HG03439 (cell line): ENCODE measurements at regions not wholly inside any gene's neighbourhood (a gene's known extent, or its start where the extent isn't known, plus 50 kb on each side); places are given as distances from the start of the nearest gene placed in this dataset.

Source experiments
- ATAC-seq: cut with Tn5 transposase; IDR thresholded peaks from one replicate; pipeline ENCODE4 v1.9.1; 2021; ENCODE audit warnings: mild to moderate bottlenecking, moderate library complexity; ENCODE audit not compliant: unreplicated experiment

GRCh38 chr16:62586128-62586862 lies 550.1 kb upstream of the CDH8 start:
- ATAC-seq: no peak

- ATAC-seq: no peak
Observed at GRCh38 chr16:62585041-62585545, 548.9 kb upstream of the CDH8 start.

GRCh38 chr16:62583414-62583813 lies 547.2 kb upstream of the CDH8 start:
- ATAC-seq: no peak

- ATAC-seq: no peak
Observed at GRCh38 chr16:62573466-62573865, 537.2 kb upstream of the CDH8 start.

DNA sequence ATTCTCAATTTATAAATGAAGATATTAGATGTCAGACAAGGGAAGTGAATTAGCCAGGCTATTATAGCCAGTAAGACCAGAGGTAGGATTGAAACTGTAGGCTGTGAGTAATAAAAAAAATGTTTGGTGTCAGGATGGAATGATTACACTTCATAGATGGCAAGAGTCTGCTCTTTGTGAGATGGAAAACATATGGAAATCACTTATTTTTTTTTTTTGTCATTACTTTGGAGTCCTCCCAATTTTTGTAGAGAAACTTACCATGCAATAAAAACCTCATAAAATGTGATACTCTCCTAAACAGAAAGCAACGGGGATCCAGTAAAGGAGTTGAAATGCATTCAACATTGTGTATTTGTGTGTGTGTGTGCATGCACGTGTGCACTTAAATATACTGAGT lies 532.7 kb upstream of the CDH8 start:
- no peak for ATAC-seq

- no peak for ATAC-seq
Observed at GRCh38 chr16:62565706-62566105, 529.5 kb upstream of the CDH8 start.

- ATAC-seq: no peak
Observed at GRCh38 chr16:62564291-62564690, 528.1 kb upstream of the CDH8 start.

DNA sequence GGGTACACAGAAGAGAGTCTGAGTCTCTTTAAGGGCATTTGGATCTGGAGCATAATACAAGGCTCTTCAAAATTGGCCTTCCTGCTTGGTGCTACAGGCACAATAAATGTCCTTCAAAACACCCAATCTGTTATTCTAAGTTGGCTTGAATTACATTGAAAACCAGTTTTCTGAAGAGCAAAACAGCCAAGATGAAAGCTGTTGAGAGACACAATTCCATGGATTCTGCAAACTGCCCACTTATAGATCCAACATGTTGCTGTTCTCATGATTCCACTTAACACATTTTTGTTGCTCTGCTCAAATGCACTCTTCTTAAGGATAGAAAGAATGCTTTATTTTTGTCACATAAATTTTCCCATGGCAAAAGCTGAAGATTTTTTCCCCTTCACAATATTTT lies 525.9 kb upstream of the CDH8 start:
- ATAC-seq: no peak

DNA sequence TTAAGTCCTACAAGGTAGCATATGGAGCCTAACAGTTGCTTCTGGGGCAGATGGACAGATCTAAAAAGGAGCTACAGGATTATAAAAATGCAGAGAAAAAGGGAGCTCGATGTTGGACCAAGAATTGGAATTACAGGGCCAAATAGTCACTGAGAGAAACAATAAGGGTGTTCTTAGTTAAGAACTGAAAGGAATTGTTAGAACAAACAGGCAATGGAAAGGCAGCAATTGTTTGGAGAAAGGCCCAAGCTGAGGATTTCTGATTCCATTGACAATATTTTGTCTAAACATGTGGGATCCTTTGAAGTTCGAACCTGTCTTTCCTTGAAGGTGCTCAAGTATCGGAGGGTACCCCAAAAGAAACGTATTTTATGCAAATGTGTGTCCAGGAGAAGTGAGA lies 513.6 kb upstream of the CDH8 start:
- ATAC-seq: no peak

GRCh38 chr16:62548095-62548494 lies 511.9 kb upstream of the CDH8 start:
- ATAC-seq: no peak

GRCh38 chr16:62546701-62547100 lies 510.5 kb upstream of the CDH8 start:
- ATAC-seq: no peak

GRCh38 chr16:62545039-62545438 lies 508.8 kb upstream of the CDH8 start:
- no peak for ATAC-seq

GRCh38 chr16:62543516-62543915 lies 507.3 kb upstream of the CDH8 start:
- no peak for ATAC-seq

DNA sequence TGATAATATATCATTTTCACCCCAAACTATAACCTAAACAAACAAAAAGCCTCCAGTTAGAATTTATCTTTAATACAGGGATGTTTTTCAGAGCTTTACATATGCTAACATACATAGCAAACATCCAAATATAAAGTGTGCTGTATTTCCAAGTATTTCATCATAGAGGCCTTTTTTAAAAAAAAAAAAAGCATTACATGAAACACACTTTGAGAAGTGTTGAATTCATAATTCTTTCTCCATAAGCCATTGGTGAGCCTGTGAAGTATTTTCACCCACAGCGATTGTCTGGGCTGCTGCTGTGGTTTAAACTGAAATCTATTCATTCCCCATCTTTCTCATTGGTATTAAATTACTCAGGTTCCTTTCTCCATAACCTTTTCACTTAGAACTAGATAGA lies 503.4 kb upstream of the CDH8 start:
- ATAC-seq: no peak

DNA sequence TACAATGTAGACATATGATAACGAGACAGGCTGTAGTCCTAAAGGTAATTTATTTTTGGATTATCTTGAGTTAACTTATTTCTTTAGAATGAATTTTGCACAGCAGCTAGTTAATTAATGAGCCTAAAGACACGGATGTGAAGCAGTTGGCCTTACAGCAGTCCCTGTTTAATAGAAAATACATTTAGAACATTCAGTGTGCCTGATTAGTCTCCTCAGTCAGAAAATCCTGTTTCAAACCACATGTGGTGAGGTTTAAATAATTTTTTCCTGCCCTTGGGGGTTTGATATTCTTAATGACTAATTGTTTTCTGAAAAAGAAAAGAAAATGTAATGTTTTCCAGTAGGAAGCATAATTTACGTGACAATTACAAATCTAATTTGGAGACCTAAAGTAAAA lies 494.2 kb upstream of the CDH8 start:
- no peak for ATAC-seq

DNA sequence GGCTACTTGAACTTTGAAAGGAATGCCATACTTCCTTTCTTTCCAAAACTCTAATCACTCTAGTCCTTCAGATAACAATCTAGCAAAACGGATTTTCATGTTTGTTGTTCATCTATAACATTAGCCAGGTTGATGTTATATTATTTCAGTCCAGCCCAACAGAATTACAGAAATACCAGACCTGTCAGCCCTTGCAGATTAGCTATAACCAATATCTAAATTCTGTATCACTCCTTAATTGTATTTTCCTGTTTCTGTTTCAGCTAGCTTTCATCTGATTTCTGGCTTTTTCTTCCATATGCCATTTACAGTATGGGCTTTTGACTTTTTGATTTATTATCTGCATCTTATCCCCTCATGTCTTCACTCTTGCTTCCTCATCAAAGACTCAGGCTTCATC lies 479.8 kb upstream of the CDH8 start:
- no peak for ATAC-seq

GRCh38 chr16:62503073-62503472 lies 466.8 kb upstream of the CDH8 start:
- no peak for ATAC-seq

- no peak for ATAC-seq
Observed at GRCh38 chr16:62478903-62479458, 442.7 kb upstream of the CDH8 start.

- no peak for ATAC-seq
Observed at GRCh38 chr16:62477796-62478195, 441.6 kb upstream of the CDH8 start.

DNA sequence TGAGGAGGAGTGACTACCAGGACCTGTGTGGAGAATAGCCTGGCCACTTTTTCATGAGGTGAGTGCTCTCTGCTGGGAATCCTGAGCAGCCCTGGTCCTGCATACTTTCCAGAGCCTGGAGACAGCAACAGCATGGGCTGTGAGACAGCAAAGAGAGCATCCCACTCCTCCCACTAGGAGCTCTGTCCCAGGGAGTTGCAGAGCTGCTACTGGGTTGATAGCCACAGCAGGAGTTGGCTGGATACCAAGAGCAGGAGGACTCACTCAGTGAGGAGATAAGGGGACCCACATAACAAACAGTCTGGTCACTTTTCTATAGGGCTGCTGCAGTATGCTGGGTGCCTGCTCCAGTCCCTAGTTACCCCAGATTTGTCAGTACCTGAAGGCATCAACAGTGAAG lies 439.3 kb upstream of the CDH8 start:
- no peak for ATAC-seq

GRCh38 chr16:62462971-62463370 lies 426.7 kb upstream of the CDH8 start:
- no peak for ATAC-seq

- ATAC-seq: no peak
Observed at GRCh38 chr16:62450291-62450690, 414.1 kb upstream of the CDH8 start.

GRCh38 chr16:62445909-62446308 lies 409.7 kb upstream of the CDH8 start:
- ATAC-seq: no peak
